HepG2 (cell line): ENCODE measurements at regions not wholly inside any gene's neighbourhood (a gene's known extent, or its start where the extent isn't known, plus 50 kb on each side); places are given as distances from the start of the nearest gene placed in this dataset.
A peak's percentile ranks its signal among the peaks of the same experiment; 100 is the strongest.

Source experiments
- CEBPB ChIP-seq: IDR thresholded peaks from 2 replicates; pipeline ENCODE4 v1.6.1; 2011; ENCODE audit warnings: low read depth, low read length, improper control_type of control experiment, borderline replicate concordance
- CENPX ChIP-seq: sonication (generic); formaldehyde crosslinking; IDR thresholded peaks from 2 replicates; pipeline ENCODE4 v1.9.0; 2021; ENCODE audit warnings: mild to moderate bottlenecking, missing genetic modification reagents, moderate library complexity
- CHD4 ChIP-seq: fragments of 200-600 bp; sonication (generic); IDR thresholded peaks from 2 replicates; pipeline ENCODE4 v1.7.0; 2017; ENCODE audit warnings: mild to moderate bottlenecking, low read length, borderline replicate concordance
- FLYWCH1 ChIP-seq: sonication (generic); formaldehyde crosslinking; IDR thresholded peaks from 2 replicates; pipeline ENCODE4 v1.8.1; 2023; ENCODE audit warnings: mild to moderate bottlenecking, missing genetic modification reagents
- HMG20B ChIP-seq: conservative IDR thresholded peaks from 2 replicates; pipeline ENCODE4 v1.6.1; 2016; ENCODE audit warnings: missing genetic modification reagents, missing compliant biosample characterization
- JUND ChIP-seq: sonication (generic); formaldehyde crosslinking; IDR thresholded peaks from 2 replicates; pipeline ENCODE4 v1.8.0; 2022; ENCODE audit warnings: mild to moderate bottlenecking, missing genetic modification reagents
- KDM5A ChIP-seq: fragments of 200-600 bp; sonication (generic); IDR thresholded peaks from 2 replicates; pipeline ENCODE4 v1.7.0; 2018; ENCODE audit warnings: antibody characterized with exemption, mild to moderate bottlenecking, low read length, borderline replicate concordance
- MAZ ChIP-seq, 2 experiments: sonication (generic) in 1 of 2; formaldehyde crosslinking in 1 of 2; IDR thresholded peaks; 2 replicates each; pipeline versions ENCODE4 v1.5.0 to v1.6.1; 2012 to 2020; ENCODE audit warnings: low read depth in 2 of 2, mild to moderate bottlenecking in 2 of 2, borderline replicate concordance in 1 of 2, improper control_type of control experiment in 1 of 2, low read length in 1 of 2, missing genetic modification reagents in 1 of 2, moderate library complexity in 1 of 2
- MTF1 ChIP-seq: sonication (generic); formaldehyde crosslinking; IDR thresholded peaks from 2 replicates; pipeline ENCODE4 v1.5.0; 2020; ENCODE audit warnings: missing genetic modification reagents
- PAX8 ChIP-seq: sonication (generic); formaldehyde crosslinking; IDR thresholded peaks from 2 replicates; pipeline ENCODE4 v1.8.0; 2022; ENCODE audit warnings: mild to moderate bottlenecking, missing genetic modification reagents, borderline replicate concordance
- SATB2 ChIP-seq: sonication (generic); formaldehyde crosslinking; IDR thresholded peaks from 2 replicates; pipeline ENCODE4 v1.5.0; 2020; ENCODE audit warnings: missing genetic modification reagents
- TCF12 ChIP-seq, 2 experiments: fragments of 450-650 bp in 1 of 2; sonication (generic) in 1 of 2; formaldehyde crosslinking in 1 of 2; IDR thresholded peaks; 2 replicates each; pipeline versions ENCODE4 v1.6.1 to v1.8.0; 2017 to 2022; ENCODE audit warnings: antibody characterized with exemption in 1 of 2, mild to moderate bottlenecking in 1 of 2, missing genetic modification reagents in 1 of 2, moderate library complexity in 1 of 2
- ZFYVE20 ChIP-seq: sonication (generic); formaldehyde crosslinking; IDR thresholded peaks from 2 replicates; pipeline ENCODE4 v1.8.0; 2023; ENCODE audit warnings: low read depth, mild to moderate bottlenecking, moderate library complexity, missing genetic modification reagents, borderline replicate concordance
- ZNF549 ChIP-seq: sonication (generic); formaldehyde crosslinking; IDR thresholded peaks from 2 replicates; pipeline ENCODE4 v1.5.0; 2020; ENCODE audit warnings: missing genetic modification reagents
- ZNF607 ChIP-seq: sonication (generic); formaldehyde crosslinking; IDR thresholded peaks from 2 replicates; pipeline ENCODE4 v1.5.1; 2020; ENCODE audit warnings: missing genetic modification reagents, mild to moderate bottlenecking, borderline replicate concordance
- ZNF660 ChIP-seq: sonication (generic); formaldehyde crosslinking; IDR thresholded peaks from 2 replicates; pipeline ENCODE4 v1.5.1; 2020; ENCODE audit warnings: mild to moderate bottlenecking, low read depth, missing genetic modification reagents, borderline replicate concordance
- ZNF7 ChIP-seq: IDR thresholded peaks from 2 replicates; pipeline ENCODE4 v1.6.1; 2016; ENCODE audit warnings: missing biosample characterization, missing genetic modification reagents
- ZNF792 ChIP-seq: IDR thresholded peaks from 2 replicates; pipeline ENCODE4 v1.6.1; 2016
- TF ChIP-seq, protein P1 (sequence below): sonication (generic); formaldehyde crosslinking; IDR thresholded peaks from 2 replicates; pipeline ENCODE4 v1.4.0; 2020; ENCODE audit warnings: low read depth, mild to moderate bottlenecking, missing genetic modification reagents
- TF ChIP-seq, protein P2 (sequence below): sonication (generic); formaldehyde crosslinking; IDR thresholded peaks from 2 replicates; pipeline ENCODE4 v1.4.0; 2020; ENCODE audit warnings: missing genetic modification reagents, borderline replicate concordance
- TF ChIP-seq, protein P3 (sequence below): sonication (generic); formaldehyde crosslinking; conservative IDR thresholded peaks from 2 replicates; pipeline ENCODE4 v1.4.0; 2020; ENCODE audit warnings: missing genetic modification reagents

DNA sequence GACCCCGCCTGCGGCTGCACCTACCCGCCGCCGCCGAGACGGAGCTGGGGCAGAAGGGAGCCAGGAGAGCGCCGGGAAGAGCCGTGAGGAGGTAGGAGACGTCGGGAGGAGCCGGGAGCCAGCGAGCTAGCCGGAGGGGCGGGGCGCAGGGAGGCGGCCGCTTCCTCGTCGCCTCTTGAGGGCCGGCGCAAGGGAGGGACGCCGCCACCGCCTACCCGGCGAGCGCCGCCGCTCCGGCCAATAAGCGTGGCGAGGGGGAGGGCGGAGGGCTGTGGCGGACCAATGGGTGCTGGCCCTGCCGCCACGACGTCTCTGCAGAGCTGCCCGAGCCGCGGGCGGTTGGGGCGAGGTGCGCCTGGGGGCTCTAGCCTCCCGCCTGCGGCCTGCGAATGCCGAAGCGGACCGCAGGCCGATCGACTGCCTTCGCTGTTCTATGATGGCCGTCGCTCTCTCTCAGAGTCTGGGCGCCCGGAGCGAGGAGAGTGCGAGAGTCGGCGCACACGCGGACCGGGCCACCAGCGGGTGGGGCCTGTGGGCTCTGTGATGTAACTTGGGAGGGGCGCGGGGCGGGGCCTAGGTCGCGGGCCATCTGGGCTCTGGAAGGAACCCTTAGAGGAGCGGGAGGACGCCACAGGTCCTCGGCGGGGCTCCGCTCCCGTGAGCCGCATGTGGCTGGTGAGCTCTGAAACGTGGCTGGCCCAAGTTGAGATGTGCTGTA lies 72.7 kb upstream of the MAP4 start (continued):
- TF ChIP-seq TCF12 (IDR thresholded peaks at IDR 0.05) (no peak), TCF12 (CRISPR knock-in tag; IDR thresholded peaks at IDR 0.05) (0 out of 2 replicates have a peak, but pooled peaks have one; percentile 30), ZNF607 (CRISPR knock-in tag) (peak; percentile 97), CEBPB (no peak; the same call in 1 of the 2 replicates), FLYWCH1 (CRISPR knock-in tag) (0 out of 2 replicates have a peak, but pooled peaks have one; percentile 47), MTF1 (CRISPR knock-in tag) (peak; percentile 64; the same call in 1 of the 2 replicates), JUND (CRISPR knock-in tag) (peak; percentile 59; the same call in 1 of the 2 replicates), ZNF549 (CRISPR knock-in tag) (no peak), ZFYVE20 (CRISPR knock-in tag) (0 out of 2 replicates have a peak, but pooled peaks have one; percentile 17), MAZ (IDR thresholded peaks at IDR 0.05; ENCODE audit: borderline replicate concordance, low read depth, low read length) (peak; percentile 78; the same call in 1 of the 2 replicates), MAZ (CRISPR knock-in tag; IDR thresholded peaks at IDR 0.05; ENCODE audit: low read depth) (peak; percentile 91), KDM5A (peak; percentile 78; the same call in 1 of the 2 replicates), SATB2 (peak; percentile 50; the same call in 1 of the 2 replicates), ZNF792 (CRISPR knock-in tag) (peak; percentile 65), ZNF660 (CRISPR knock-in tag) (no peak), CENPX (CRISPR knock-in tag) (no peak), ZNF7 (CRISPR knock-in tag) (no peak), PAX8 (CRISPR knock-in tag) (0 out of 2 replicates have a peak, but pooled peaks have one; percentile 45), HMG20B (no peak), CHD4 (no peak)
- TF ChIP-seq, protein P1, sequence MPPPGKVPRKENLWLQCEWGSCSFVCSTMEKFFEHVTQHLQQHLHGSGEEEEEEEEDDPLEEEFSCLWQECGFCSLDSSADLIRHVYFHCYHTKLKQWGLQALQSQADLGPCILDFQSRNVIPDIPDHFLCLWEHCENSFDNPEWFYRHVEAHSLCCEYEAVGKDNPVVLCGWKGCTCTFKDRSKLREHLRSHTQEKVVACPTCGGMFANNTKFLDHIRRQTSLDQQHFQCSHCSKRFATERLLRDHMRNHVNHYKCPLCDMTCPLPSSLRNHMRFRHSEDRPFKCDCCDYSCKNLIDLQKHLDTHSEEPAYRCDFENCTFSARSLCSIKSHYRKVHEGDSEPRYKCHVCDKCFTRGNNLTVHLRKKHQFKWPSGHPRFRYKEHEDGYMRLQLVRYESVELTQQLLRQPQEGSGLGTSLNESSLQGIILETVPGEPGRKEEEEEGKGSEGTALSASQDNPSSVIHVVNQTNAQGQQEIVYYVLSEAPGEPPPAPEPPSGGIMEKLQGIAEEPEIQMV (CRISPR knock-in tag), result peak; percentile 95
- TF ChIP-seq, protein P2, sequence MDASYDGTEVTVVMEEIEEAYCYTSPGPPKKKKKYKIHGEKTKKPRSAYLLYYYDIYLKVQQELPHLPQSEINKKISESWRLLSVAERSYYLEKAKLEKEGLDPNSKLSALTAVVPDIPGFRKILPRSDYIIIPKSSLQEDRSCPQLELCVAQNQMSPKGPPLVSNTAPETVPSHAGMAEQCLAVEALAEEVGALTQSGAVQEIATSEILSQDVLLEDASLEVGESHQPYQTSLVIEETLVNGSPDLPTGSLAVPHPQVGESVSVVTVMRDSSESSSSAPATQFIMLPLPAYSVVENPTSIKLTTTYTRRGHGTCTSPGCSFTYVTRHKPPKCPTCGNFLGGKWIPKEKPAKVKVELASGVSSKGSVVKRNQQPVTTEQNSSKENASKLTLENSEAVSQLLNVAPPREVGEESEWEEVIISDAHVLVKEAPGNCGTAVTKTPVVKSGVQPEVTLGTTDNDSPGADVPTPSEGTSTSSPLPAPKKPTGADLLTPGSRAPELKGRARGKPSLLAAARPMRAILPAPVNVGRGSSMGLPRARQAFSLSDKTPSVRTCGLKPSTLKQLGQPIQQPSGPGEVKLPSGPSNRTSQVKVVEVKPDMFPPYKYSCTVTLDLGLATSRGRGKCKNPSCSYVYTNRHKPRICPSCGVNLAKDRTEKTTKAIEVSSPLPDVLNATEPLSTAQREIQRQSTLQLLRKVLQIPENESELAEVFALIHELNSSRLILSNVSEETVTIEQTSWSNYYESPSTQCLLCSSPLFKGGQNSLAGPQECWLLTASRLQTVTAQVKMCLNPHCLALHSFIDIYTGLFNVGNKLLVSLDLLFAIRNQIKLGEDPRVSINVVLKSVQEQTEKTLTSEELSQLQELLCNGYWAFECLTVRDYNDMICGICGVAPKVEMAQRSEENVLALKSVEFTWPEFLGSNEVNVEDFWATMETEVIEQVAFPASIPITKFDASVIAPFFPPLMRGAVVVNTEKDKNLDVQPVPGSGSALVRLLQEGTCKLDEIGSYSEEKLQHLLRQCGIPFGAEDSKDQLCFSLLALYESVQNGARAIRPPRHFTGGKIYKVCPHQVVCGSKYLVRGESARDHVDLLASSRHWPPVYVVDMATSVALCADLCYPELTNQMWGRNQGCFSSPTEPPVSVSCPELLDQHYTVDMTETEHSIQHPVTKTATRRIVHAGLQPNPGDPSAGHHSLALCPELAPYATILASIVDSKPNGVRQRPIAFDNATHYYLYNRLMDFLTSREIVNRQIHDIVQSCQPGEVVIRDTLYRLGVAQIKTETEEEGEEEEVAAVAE (CRISPR knock-in tag), result peak; percentile 70; the same call in 1 of the 2 replicates
- TF ChIP-seq, protein P3, sequence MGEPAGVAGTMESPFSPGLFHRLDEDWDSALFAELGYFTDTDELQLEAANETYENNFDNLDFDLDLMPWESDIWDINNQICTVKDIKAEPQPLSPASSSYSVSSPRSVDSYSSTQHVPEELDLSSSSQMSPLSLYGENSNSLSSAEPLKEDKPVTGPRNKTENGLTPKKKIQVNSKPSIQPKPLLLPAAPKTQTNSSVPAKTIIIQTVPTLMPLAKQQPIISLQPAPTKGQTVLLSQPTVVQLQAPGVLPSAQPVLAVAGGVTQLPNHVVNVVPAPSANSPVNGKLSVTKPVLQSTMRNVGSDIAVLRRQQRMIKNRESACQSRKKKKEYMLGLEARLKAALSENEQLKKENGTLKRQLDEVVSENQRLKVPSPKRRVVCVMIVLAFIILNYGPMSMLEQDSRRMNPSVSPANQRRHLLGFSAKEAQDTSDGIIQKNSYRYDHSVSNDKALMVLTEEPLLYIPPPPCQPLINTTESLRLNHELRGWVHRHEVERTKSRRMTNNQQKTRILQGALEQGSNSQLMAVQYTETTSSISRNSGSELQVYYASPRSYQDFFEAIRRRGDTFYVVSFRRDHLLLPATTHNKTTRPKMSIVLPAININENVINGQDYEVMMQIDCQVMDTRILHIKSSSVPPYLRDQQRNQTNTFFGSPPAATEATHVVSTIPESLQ (CRISPR knock-in tag), result no peak
